ENCODE measurements at regions not wholly inside any gene's neighbourhood (a gene's known extent, or its start where the extent isn't known, plus 50 kb on each side); places are given as distances from the start of the nearest gene placed in this dataset.

GRCh38 chr4:22220965-22221364, 272.4 kb upstream of the KCNIP4 start:
- WGBS (ENCODE audit: insufficient coverage, low coverage, missing lambda C conversion rate) = 4% methylated on average over 9 of the region's 9 CpGs
- H3K4me2 ChIP-seq (ENCODE audit: insufficient read depth, low read length) = no peak overlapping the region
- BruUV-seq (replicated peaks) = no TSS peak
- ATAC-seq (no peak), FAIRE-seq (no peak), DNase-seq (ENCODE audit: extremely low read depth in 1 of 4, low spot score in 3 of 4) (no peak)
- in situ Hi-C loops (cut with MboI) (no loop called here), intact Hi-C loops (cut with micrococcal nuclease) (no loop called here)
- no peaks in the 10 kb centered on the region for H3K79me2 ChIP-seq (ENCODE audit: control insufficient read depth, insufficient read depth, low read length)
- no peaks in the 10 kb centered on the region for H3K36me3 ChIP-seq (ENCODE audit: control insufficient read depth, insufficient read depth, low read length)
- H2AFZ ChIP-seq (ENCODE audit: low read depth, low read length) = no peak overlapping the region
- POLR2A ChIA-PET = no interaction called here
- H3K9ac ChIP-seq (ENCODE audit: insufficient read depth in 1 of 2, low read depth in 2 of 2, low read length in 2 of 2) = no peak overlapping the region
- CTCF ChIA-PET (ENCODE audit: low intra/inter-chr PET ratio) = no interaction called here
- no peaks in the 10 kb centered on the region for H3K4me1 ChIP-seq (replicated peaks in 1 of 2; ENCODE audit: control insufficient read depth in 2 of 2, insufficient read depth in 2 of 2, low read length in 2 of 2)
- H3K9me1 ChIP-seq (ENCODE audit: control insufficient read depth, insufficient read depth, low read length) = no peaks in the 10 kb centered on the region
- no peak overlapping the region for H3K4me3 ChIP-seq
- TF ChIP-seq THAP12 (CRISPR knock-in tag; IDR thresholded peaks at IDR 0.05) = no peak
- TF ChIP-seq PRPF4 (IDR thresholded peaks at IDR 0.05; ENCODE audit: insufficient read depth, low read depth, low read length, poor library complexity, severe bottlenecking) = no peak
- no peak for TF ChIP-seq CREB3 (tag; conservative IDR thresholded peaks at IDR 0.05; ENCODE audit: low read depth)
- TF ChIP-seq HDAC6 (IDR thresholded peaks at IDR 0.05; ENCODE audit: low read depth, low read length) = no peak
- TF ChIP-seq CBX5 (IDR thresholded peaks at IDR 0.05; ENCODE audit: borderline replicate concordance, low read depth) = no peak
- TF ChIP-seq NCOA1 (IDR thresholded peaks at IDR 0.05; ENCODE audit: low read depth) = no peak
- TF ChIP-seq ZNF57 (CRISPR knock-in tag; IDR thresholded peaks at IDR 0.05) = no peak
- no peak for TF ChIP-seq MTA3 (IDR thresholded peaks at IDR 0.05; ENCODE audit: borderline replicate concordance)
- H3K27me3 ChIP-seq (ENCODE audit: control insufficient read depth in 2 of 2, insufficient read depth in 2 of 2, low read length in 2 of 2) = no peaks in the 10 kb centered on the region
- H3K27ac ChIP-seq (ENCODE audit: extremely low read depth, low read depth, low read length) = no peak overlapping the region
- no peaks in the 10 kb centered on the region for H3K9me3 ChIP-seq (replicated peaks; ENCODE audit: control insufficient read depth, insufficient read depth, low read depth, low read length)
- H4K20me1 ChIP-seq (replicated peaks; ENCODE audit: control insufficient read depth, insufficient read depth, low read length) = no peaks in the 10 kb centered on the region

All from K562 (cell line).